ENCODE measurements at regions not wholly inside any gene's neighbourhood (a gene's known extent, or its start where the extent isn't known, plus 50 kb on each side); places are given as distances from the start of the nearest gene placed in this dataset.

DNA sequence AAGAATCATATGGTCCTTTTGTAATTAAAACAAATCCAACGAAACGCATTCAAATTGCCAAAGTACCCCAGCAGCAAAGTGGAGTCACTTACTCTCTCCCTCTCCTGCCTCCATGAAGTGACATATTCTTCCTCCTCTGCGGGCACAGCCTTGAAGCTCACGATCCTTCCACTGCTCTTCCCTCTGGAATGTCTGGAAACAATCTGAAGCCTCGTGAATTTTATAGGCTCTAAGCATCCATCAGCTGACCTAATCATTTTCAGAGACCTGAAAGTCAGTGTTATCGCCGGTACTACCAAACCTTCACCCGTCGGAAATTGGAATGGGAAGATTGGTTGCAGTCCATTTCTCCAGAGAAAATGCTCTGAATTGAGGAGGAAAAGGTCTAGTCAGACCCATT, 134.5 kb upstream of the FOXF1 start:
- DNase-seq (ENCODE audit: low spot score in 2 of 2) = no peak

DNA sequence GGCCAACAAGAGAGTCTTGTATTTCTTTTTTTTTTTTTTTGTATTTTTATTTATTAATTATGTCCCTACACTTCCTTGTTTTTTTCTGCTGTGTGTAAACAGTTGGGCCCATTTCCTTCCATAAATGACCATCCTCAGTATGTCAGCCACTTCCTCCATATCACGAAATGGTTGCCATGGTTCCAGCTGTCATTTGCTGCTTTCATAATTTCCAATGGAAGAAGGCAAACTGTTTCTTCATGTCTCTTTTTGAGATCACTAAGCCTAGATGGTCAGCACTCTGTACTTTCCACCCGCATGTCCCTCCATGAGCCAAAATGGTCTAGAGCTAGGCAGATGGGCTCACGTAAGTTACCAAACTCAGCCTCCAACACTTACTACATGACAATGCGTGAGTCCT, 133.5 kb upstream of the FOXF1 start:
- WGBS = 81% methylated on average over 4 of the region's 4 CpGs
- Histone ChIP-seq H3K27me3 (peaks cover 31% of the 10 kb centered on the region), H3K36me3 (no peaks in the 10 kb centered on the region), H3K9me3 (no peaks in the 10 kb centered on the region), H3K4me1 (no peaks in the 10 kb centered on the region), H3K27ac (no peak overlapping the region), H3K4me3 (no peak overlapping the region)
- DNase-seq (ENCODE audit: low spot score in 2 of 2) = no peak
- TF ChIP-seq EP300 (IDR thresholded peaks at IDR 0.05) (no peak), CTCF (IDR thresholded peaks at IDR 0.05) (no peak), POLR2A (IDR thresholded peaks at IDR 0.05) (no peak), POLR2AphosphoS5 (IDR thresholded peaks at IDR 0.05) (no peak)

More for the DNA sequence above, 134.5 kb upstream of the FOXF1 start:
- no peaks in the 10 kb centered on the region for H3K4me1 ChIP-seq
- no peaks in the 10 kb centered on the region for H3K9me3 ChIP-seq
- no peak overlapping the region for H3K4me3 ChIP-seq
- H3K27me3 ChIP-seq = peaks cover 40% of the 10 kb centered on the region
- no peak for TF ChIP-seq CTCF (IDR thresholded peaks at IDR 0.05)
- no peak for TF ChIP-seq POLR2A (IDR thresholded peaks at IDR 0.05)
- no peak for TF ChIP-seq EP300 (IDR thresholded peaks at IDR 0.05)
- TF ChIP-seq POLR2AphosphoS5 (IDR thresholded peaks at IDR 0.05) = no peak
- no peak overlapping the region for H3K27ac ChIP-seq
- 60% methylated on average over 9 of the region's 9 CpGs for WGBS
- no peaks in the 10 kb centered on the region for H3K36me3 ChIP-seq

DNA sequence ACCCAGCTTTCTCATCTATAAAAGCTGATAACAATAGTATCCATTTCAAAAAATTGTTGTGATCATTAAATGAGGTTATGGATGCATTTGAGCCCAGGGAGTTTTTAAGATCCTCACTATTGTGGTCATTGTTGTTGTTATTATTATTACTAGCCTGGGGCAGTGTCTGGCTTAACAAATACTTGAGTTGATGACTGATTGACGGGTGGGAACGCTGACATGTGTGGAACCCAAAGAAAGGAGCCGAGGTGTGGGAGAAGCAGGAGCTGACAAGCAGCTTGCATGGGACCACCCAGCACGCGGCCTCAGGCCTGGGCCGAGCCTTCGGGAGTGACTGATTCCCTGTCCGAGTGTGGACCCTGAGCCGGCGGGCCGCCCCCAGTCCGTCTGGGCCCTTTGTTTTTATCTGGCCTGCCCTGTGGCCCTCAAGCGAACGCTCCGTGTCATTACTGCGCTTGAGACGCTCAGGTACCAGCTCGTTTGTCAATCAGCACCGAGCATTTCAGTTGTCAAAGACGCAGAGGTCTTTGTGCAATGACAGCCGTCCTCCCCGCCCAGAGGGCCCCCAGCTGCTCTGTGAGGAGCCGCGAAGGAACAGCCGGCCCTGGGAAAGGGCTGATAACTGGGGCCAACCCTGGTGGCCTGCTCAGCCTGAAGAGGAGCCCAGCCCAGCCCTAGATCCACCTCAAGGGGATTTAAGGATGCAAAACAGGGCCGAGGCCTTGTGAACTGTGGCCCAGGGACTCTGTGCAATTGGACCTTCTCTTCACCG, 132.9 kb upstream of the FOXF1 start:
- H3K27me3 ChIP-seq = peaks cover 30% of the 10 kb centered on the region
- no peak for DNase-seq (ENCODE audit: low spot score in 2 of 2)
- 79% methylated on average over 25 of the region's 27 CpGs for WGBS
- no peak overlapping the region for H3K27ac ChIP-seq
- H3K4me1 ChIP-seq = no peaks in the 10 kb centered on the region
- no peak for TF ChIP-seq CTCF (IDR thresholded peaks at IDR 0.05)
- TF ChIP-seq POLR2AphosphoS5 (IDR thresholded peaks at IDR 0.05) = no peak
- TF ChIP-seq EP300 (IDR thresholded peaks at IDR 0.05) = no peak
- TF ChIP-seq POLR2A (IDR thresholded peaks at IDR 0.05) = no peak
- H3K9me3 ChIP-seq = no peaks in the 10 kb centered on the region
- no peak overlapping the region for H3K4me3 ChIP-seq
- no peaks in the 10 kb centered on the region for H3K36me3 ChIP-seq

DNA sequence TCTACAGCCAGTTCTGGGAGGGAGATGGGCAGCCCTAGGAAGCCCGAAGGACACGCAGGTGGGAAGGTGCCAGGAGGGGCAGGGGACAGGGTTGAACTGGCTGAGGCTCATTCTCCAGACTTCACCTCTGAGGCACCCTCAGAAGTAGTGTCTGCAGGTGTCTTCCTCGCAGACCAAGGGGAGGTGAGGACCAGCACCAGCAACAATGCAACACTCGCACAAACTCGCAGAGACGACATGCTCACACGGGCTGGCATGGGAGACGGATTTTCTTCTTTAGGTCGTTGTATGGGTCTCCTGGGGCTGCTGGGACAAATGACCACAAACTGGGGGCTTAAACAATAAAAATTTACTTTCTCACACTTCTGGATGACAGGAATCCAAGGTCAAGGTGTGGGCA, 132.2 kb upstream of the FOXF1 start:
- no peak for TF ChIP-seq EP300 (IDR thresholded peaks at IDR 0.05)
- TF ChIP-seq POLR2A (IDR thresholded peaks at IDR 0.05) = no peak
- TF ChIP-seq CTCF (IDR thresholded peaks at IDR 0.05) = no peak
- no peak for TF ChIP-seq POLR2AphosphoS5 (IDR thresholded peaks at IDR 0.05)
- Histone ChIP-seq H3K4me3 (no peak overlapping the region), H3K27ac (no peak overlapping the region), H3K36me3 (no peaks in the 10 kb centered on the region), H3K27me3 (peaks cover 32% of the 10 kb centered on the region), H3K9me3 (no peaks in the 10 kb centered on the region), H3K4me1 (no peaks in the 10 kb centered on the region)
- no peak for DNase-seq (ENCODE audit: low spot score in 2 of 2)
- 82% methylated on average over 9 of the region's 9 CpGs for WGBS

GRCh38 chr16:86378831-86379504, 131.4 kb upstream of the FOXF1 start:
- TF ChIP-seq CTCF (IDR thresholded peaks at IDR 0.05) (no peak), POLR2A (IDR thresholded peaks at IDR 0.05) (no peak), EP300 (IDR thresholded peaks at IDR 0.05) (no peak), POLR2AphosphoS5 (IDR thresholded peaks at IDR 0.05) (no peak)
- Histone ChIP-seq H3K9me3 (no peaks in the 10 kb centered on the region), H3K36me3 (no peaks in the 10 kb centered on the region), H3K27ac (no peak overlapping the region), H3K27me3 (peaks cover 31% of the 10 kb centered on the region), H3K4me1 (no peaks in the 10 kb centered on the region), H3K4me3 (no peak overlapping the region)
- no peak for DNase-seq (ENCODE audit: low spot score in 2 of 2)
- 90% methylated on average over 20 of the region's 20 CpGs for whole genome bisulfite sequencing
